ENCODE measurements at regions not wholly inside any gene's neighbourhood (a gene's known extent, or its start where the extent isn't known, plus 50 kb on each side); places are given as distances from the start of the nearest gene placed in this dataset.

- no peak for DNase-seq (ENCODE audit: low read depth in 1 of 2, low spot score in 1 of 2)
Observed at GRCh38 chr2:136189221-136189782, 71.4 kb upstream of the CXCR4 start.

- no peak for DNase-seq (ENCODE audit: low read depth in 1 of 2, low spot score in 1 of 2)
Observed at GRCh38 chr2:136188086-136188485, 70.1 kb upstream of the CXCR4 start.

- no peak for DNase-seq (ENCODE audit: low read depth in 1 of 2, low spot score in 1 of 2)
Observed at GRCh38 chr2:136185981-136186776, 68.2 kb upstream of the CXCR4 start.

GRCh38 chr2:136183097-136183496 is 65.1 kb upstream of the CXCR4 start:
- DNase-seq (ENCODE audit: low read depth in 1 of 2, low spot score in 1 of 2) = no peak

GRCh38 chr2:136182315-136182714 is 64.4 kb upstream of the CXCR4 start:
- no peak for DNase-seq (ENCODE audit: low read depth in 1 of 2, low spot score in 1 of 2)

- DNase-seq (ENCODE audit: low read depth in 1 of 2, low spot score in 1 of 2) = no peak
Observed at GRCh38 chr2:136179602-136179975, 61.6 kb upstream of the CXCR4 start.

GRCh38 chr2:136178941-136179601 is 61.1 kb upstream of the CXCR4 start:
- no peak for DNase-seq (ENCODE audit: low read depth in 1 of 2, low spot score in 1 of 2)

GRCh38 chr2:136175868-136176267 is 57.9 kb upstream of the CXCR4 start:
- DNase-seq (ENCODE audit: low read depth in 1 of 2, low spot score in 1 of 2) = no peak

GRCh38 chr2:136175466-136175865 is 57.5 kb upstream of the CXCR4 start:
- DNase-seq (ENCODE audit: low read depth in 1 of 2, low spot score in 1 of 2) = no peak

- DNase-seq (ENCODE audit: low read depth in 1 of 2, low spot score in 1 of 2) = no peak
Observed at GRCh38 chr2:136173126-136173525, 55.2 kb upstream of the CXCR4 start.

- DNase-seq (ENCODE audit: low read depth in 1 of 2, low spot score in 1 of 2) = no peak
Observed at GRCh38 chr2:136171223-136171622, 53.3 kb upstream of the CXCR4 start.

GRCh38 chr2:136168720-136169119 is 50.8 kb upstream of the CXCR4 start:
- DNase-seq (ENCODE audit: low read depth in 1 of 2, low spot score in 1 of 2) = no peak

- no peak for DNase-seq (ENCODE audit: low read depth in 1 of 2, low spot score in 1 of 2)
Observed at GRCh38 chr2:136167721-136168475, 49.9 kb upstream of the CXCR4 start.
